ENCODE measurements at regions not wholly inside any gene's neighbourhood (a gene's known extent, or its start where the extent isn't known, plus 50 kb on each side); places are given as distances from the start of the nearest gene placed in this dataset.

GRCh38 chr17:13297183-13297582, 279.4 kb upstream of the ELAC2 start:
- DNase-seq = no peak

- no peak for DNase-seq
These were observed 275.6 kb upstream of the ELAC2 start for GRCh38 chr17:13293421-13293820.

GRCh38 chr17:13292291-13292690, 274.5 kb upstream of the ELAC2 start:
- DNase-seq = no peak

- DNase-seq = no peak
These were observed 270.4 kb upstream of the ELAC2 start for GRCh38 chr17:13288248-13288647.

- DNase-seq = no peak
These were observed 269.4 kb upstream of the ELAC2 start for GRCh38 chr17:13287226-13287625.

- DNase-seq = no peak
These were observed 265.8 kb upstream of the ELAC2 start for GRCh38 chr17:13283606-13284005.

GRCh38 chr17:13281626-13282025, 263.8 kb upstream of the ELAC2 start:
- DNase-seq = no peak

- peak; percentile 69 for DNase-seq
These were observed 256.0 kb upstream of the ELAC2 start for GRCh38 chr17:13273806-13274205.

GRCh38 chr17:13272296-13272695, 254.5 kb upstream of the ELAC2 start:
- DNase-seq = no peak

GRCh38 chr17:13268791-13269595, 251.2 kb upstream of the ELAC2 start:
- peak; percentile 93 for DNase-seq

GRCh38 chr17:13266606-13267005, 248.8 kb upstream of the ELAC2 start:
- DNase-seq = peak; percentile 73

- peak; percentile 65 for DNase-seq
These were observed 247.5 kb upstream of the ELAC2 start for GRCh38 chr17:13265311-13265710.

- DNase-seq = no peak
These were observed 245.9 kb upstream of the ELAC2 start for GRCh38 chr17:13263746-13264145.

GRCh38 chr17:13256545-13256944, 238.7 kb upstream of the ELAC2 start:
- DNase-seq = no peak

- no peak for DNase-seq
These were observed 236.0 kb upstream of the ELAC2 start for GRCh38 chr17:13253733-13254410.

- DNase-seq = no peak
These were observed 226.7 kb upstream of the ELAC2 start for GRCh38 chr17:13244513-13244912.

GRCh38 chr17:13243585-13243984, 225.8 kb upstream of the ELAC2 start:
- no peak for DNase-seq

- DNase-seq = no peak
These were observed 223.0 kb upstream of the ELAC2 start for GRCh38 chr17:13240851-13241250.

- no peak for DNase-seq
These were observed 212.8 kb upstream of the ELAC2 start for GRCh38 chr17:13230350-13231264.

GRCh38 chr17:13228225-13228624, 210.4 kb upstream of the ELAC2 start:
- DNase-seq = no peak

GRCh38 chr17:13222975-13223374, 205.1 kb upstream of the ELAC2 start:
- no peak for DNase-seq

- DNase-seq = no peak
These were observed 195.0 kb upstream of the ELAC2 start for GRCh38 chr17:13212860-13213259.

GRCh38 chr17:13209081-13209480, 191.3 kb upstream of the ELAC2 start:
- DNase-seq = no peak
